ENCODE measurements at regions not wholly inside any gene's neighbourhood (a gene's known extent, or its start where the extent isn't known, plus 50 kb on each side); places are given as distances from the start of the nearest gene placed in this dataset.

DNA sequence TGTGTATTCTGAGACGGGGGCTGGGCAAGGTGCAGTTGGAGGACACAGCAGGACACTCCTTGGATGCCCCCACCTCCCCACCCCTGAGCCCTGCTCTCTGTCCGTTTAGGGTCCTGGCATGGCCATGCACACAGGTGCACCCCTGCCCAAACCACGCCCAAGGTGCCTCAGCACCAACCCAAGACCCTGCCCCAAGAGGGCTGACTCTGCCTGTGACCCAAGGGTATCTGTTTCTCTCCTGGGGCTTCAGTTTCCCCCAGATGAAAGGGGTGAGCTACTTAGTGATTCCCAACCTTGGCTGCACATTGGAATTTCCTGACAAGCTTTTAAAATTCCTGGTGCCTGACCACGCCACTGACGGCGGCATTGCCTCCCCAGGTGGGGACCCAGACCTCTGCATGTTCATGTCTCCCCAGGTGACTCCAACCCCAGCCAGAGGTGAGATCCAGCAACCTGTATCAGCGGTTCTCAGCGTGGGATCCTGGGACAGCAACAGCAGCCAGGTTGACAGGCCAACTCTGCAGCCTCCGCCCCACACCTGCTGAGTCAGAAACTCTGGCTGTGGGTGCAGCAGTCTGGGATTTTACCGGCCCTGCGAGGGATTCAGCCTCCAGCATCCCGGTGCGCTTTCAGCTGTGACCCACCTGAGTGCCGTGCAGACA is 483.4 kb downstream of the NPHP4 start:
- H3K27me3 Mint-ChIP-seq (ENCODE audit: insufficient read depth), result peaks cover 2% of the 10 kb centered on the region
- H3K4me1 Mint-ChIP-seq (ENCODE audit: low read depth), result no peaks in the 10 kb centered on the region
- H3K27ac Mint-ChIP-seq, result no peak overlapping the region
- intact Hi-C loops (cut with micrococcal nuclease), result no loop called here
- no peaks in the 10 kb centered on the region for H3K36me3 Mint-ChIP-seq (ENCODE audit: low read depth)
- no peak overlapping the region for H3K4me3 Mint-ChIP-seq
- no peaks in the 10 kb centered on the region for H3K9me3 Mint-ChIP-seq
- DNase-seq (ENCODE audit: low spot score), result no peak

GRCh38 chr1:5507340-5507739 is 484.9 kb downstream of the NPHP4 start:
- H3K9me3 Mint-ChIP-seq, result no peaks in the 10 kb centered on the region
- peaks cover 2% of the 10 kb centered on the region for H3K27me3 Mint-ChIP-seq (ENCODE audit: insufficient read depth)
- no peak for DNase-seq (ENCODE audit: low spot score)
- H3K4me3 Mint-ChIP-seq, result no peak overlapping the region
- intact Hi-C loops (cut with micrococcal nuclease), result no loop called here
- no peaks in the 10 kb centered on the region for H3K36me3 Mint-ChIP-seq (ENCODE audit: low read depth)
- no peaks in the 10 kb centered on the region for H3K4me1 Mint-ChIP-seq (ENCODE audit: low read depth)
- H3K27ac Mint-ChIP-seq, result no peak overlapping the region

DNA sequence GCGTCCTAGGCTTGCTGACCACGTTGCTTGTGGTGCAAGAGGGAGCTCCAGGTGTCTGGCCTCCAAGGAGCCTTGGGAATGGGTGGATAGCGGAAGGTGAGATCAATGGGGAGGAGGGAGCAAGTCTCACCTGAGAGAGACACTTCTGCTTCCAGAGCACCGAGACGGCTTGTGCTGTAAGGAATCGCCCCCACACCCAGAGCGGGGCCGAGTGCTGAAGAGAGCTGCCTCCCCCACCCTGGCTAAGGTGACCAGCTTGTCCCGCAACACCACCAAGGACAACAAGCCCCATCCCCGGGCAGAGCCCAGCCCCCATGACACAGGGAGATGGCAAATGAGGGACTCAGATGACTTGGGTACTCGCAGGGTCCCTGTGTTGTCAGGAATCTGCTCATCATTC is 485.6 kb downstream of the NPHP4 start:
- H3K27me3 Mint-ChIP-seq (ENCODE audit: insufficient read depth), result peaks cover 2% of the 10 kb centered on the region
- no peaks in the 10 kb centered on the region for H3K4me1 Mint-ChIP-seq (ENCODE audit: low read depth)
- no peak overlapping the region for H3K27ac Mint-ChIP-seq
- DNase-seq (ENCODE audit: low spot score), result no peak
- intact Hi-C loops (cut with micrococcal nuclease), result no loop called here
- H3K9me3 Mint-ChIP-seq, result no peaks in the 10 kb centered on the region
- no peak overlapping the region for H3K4me3 Mint-ChIP-seq
- no peaks in the 10 kb centered on the region for H3K36me3 Mint-ChIP-seq (ENCODE audit: low read depth)

GRCh38 chr1:5505944-5506343 is 486.3 kb downstream of the NPHP4 start:
- intact Hi-C loops (cut with micrococcal nuclease), result no loop called here
- H3K27me3 Mint-ChIP-seq (ENCODE audit: insufficient read depth), result peaks cover 2% of the 10 kb centered on the region
- no peak overlapping the region for H3K27ac Mint-ChIP-seq
- H3K9me3 Mint-ChIP-seq, result no peaks in the 10 kb centered on the region
- DNase-seq (ENCODE audit: low spot score), result no peak
- H3K4me1 Mint-ChIP-seq (ENCODE audit: low read depth), result no peaks in the 10 kb centered on the region
- no peaks in the 10 kb centered on the region for H3K36me3 Mint-ChIP-seq (ENCODE audit: low read depth)
- no peak overlapping the region for H3K4me3 Mint-ChIP-seq

DNA sequence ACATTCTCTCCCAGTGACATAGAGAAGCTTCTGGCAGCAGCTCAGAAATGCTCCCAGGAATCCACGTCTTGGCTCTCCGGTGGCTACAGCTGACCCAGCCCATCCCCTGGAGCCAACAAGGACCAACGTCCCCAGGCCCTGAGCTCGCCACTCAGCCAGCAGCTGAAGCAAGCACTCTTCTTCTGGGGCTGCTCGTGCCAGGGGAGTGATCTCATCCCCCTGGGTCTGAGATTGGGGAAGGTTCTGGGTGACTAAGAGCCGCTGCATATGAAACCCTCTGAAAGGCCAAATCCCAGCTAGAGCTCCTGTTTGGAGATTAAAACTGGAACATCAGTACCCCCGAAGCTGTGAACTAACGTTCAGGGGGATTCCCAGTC is 487.9 kb downstream of the NPHP4 start:
- no peaks in the 10 kb centered on the region for H3K9me3 Mint-ChIP-seq
- H3K4me3 Mint-ChIP-seq, result no peak overlapping the region
- no peaks in the 10 kb centered on the region for H3K4me1 Mint-ChIP-seq (ENCODE audit: low read depth)
- H3K27ac Mint-ChIP-seq, result no peak overlapping the region
- H3K27me3 Mint-ChIP-seq (ENCODE audit: insufficient read depth), result peaks cover 2% of the 10 kb centered on the region
- no peak for DNase-seq (ENCODE audit: low spot score)
- H3K36me3 Mint-ChIP-seq (ENCODE audit: low read depth), result no peaks in the 10 kb centered on the region
- intact Hi-C loops (cut with micrococcal nuclease), result no loop called here

- no peak for DNase-seq (ENCODE audit: low spot score)
- intact Hi-C loops (cut with micrococcal nuclease), result no loop called here
- no peak overlapping the region for H3K27ac Mint-ChIP-seq
- H3K4me1 Mint-ChIP-seq (ENCODE audit: low read depth), result no peaks in the 10 kb centered on the region
- peaks cover 2% of the 10 kb centered on the region for H3K27me3 Mint-ChIP-seq (ENCODE audit: insufficient read depth)
- no peaks in the 10 kb centered on the region for H3K36me3 Mint-ChIP-seq (ENCODE audit: low read depth)
- H3K4me3 Mint-ChIP-seq, result no peak overlapping the region
- no peaks in the 10 kb centered on the region for H3K9me3 Mint-ChIP-seq
Observed at GRCh38 chr1:5503556-5504363, 488.5 kb downstream of the NPHP4 start.

DNA sequence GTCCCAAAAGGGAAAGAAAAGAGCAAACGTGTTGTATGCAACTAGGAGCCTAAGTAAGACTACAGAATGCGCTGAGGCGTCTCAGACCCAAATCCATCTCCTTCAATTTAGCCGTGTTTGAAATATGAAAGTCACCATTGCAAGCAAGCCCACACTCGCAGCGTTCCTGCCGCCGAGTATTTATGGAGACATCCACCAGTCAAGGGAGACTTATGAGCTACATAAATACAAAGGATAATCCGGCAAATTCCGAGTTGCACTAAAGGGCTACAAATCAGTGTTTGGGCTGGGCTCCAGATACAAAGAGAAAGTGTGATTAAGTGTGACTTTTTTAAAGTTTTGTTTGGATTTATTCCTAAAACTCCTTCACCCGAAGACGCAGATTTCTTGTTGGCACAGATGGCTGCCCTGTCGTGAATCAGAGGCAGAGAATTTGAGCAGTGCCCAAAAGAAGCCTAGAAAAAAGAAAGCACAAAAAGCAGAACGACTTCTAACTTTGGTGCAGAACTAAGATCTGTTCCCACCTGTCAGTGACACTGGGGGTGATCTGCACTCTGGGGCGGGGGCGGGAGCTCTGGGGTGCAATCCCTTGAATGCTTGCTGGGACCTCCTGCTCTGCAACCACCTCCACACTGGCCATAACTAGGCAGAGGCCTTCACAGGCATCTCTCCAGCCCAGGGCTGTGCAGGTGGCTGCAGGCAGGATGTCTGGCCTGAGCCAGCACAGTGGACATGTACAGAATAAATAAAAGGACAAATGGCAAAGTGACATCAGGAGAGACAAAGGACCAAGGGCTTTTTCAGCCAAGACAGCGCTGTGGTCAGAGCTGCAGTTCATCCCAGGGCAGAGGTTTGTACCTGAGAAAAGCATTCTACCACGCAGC is 489.7 kb downstream of the NPHP4 start:
- no peaks in the 10 kb centered on the region for H3K9me3 Mint-ChIP-seq
- no peaks in the 10 kb centered on the region for H3K4me1 Mint-ChIP-seq (ENCODE audit: low read depth)
- DNase-seq (ENCODE audit: low spot score), result no peak
- H3K27me3 Mint-ChIP-seq (ENCODE audit: insufficient read depth), result peaks cover 2% of the 10 kb centered on the region
- no peak overlapping the region for H3K4me3 Mint-ChIP-seq
- intact Hi-C loops (cut with micrococcal nuclease), result no loop called here
- no peaks in the 10 kb centered on the region for H3K36me3 Mint-ChIP-seq (ENCODE audit: low read depth)
- H3K27ac Mint-ChIP-seq, result no peak overlapping the region

DNA sequence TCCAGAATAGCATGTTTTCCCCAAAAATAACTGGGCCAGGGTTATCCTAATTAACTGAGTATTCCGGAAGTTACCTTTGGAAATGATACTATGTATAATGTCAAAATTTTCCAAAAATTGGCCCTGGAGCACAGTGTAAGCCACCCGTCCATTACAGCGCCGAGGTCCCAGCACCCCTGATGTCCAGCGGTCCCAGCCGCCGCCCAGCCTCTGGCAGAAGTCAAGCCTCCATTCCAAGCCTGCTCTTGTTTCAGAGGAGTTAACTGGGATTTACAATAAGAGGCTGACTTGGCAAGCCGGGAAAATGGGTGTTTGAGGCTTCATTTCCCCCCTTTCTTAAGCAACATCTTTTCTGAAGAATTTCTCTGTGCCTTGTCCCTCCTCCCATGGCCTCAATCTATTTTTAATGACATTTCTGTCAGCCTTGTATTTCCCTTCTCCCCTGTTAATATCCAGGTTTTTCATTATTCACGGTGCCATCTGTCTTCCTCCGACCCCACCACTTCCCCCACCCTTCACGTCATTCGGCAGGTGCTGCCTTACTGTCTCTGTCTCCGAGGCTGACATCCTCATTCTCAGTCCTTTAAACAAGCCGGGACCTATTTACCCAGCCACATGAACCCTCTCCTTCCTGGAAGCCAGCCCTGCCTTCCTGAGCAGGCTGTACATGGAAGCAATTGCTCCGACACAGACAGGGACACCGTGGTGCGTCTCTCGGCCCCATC is 490.9 kb downstream of the NPHP4 start:
- H3K9me3 Mint-ChIP-seq, result no peaks in the 10 kb centered on the region
- no peaks in the 10 kb centered on the region for H3K36me3 Mint-ChIP-seq (ENCODE audit: low read depth)
- no peaks in the 10 kb centered on the region for H3K27me3 Mint-ChIP-seq (ENCODE audit: insufficient read depth)
- H3K4me3 Mint-ChIP-seq, result no peak overlapping the region
- H3K4me1 Mint-ChIP-seq (ENCODE audit: low read depth), result no peaks in the 10 kb centered on the region
- intact Hi-C loops (cut with micrococcal nuclease), result no loop called here
- no peak for DNase-seq (ENCODE audit: low spot score)
- H3K27ac Mint-ChIP-seq, result no peak overlapping the region

DNA sequence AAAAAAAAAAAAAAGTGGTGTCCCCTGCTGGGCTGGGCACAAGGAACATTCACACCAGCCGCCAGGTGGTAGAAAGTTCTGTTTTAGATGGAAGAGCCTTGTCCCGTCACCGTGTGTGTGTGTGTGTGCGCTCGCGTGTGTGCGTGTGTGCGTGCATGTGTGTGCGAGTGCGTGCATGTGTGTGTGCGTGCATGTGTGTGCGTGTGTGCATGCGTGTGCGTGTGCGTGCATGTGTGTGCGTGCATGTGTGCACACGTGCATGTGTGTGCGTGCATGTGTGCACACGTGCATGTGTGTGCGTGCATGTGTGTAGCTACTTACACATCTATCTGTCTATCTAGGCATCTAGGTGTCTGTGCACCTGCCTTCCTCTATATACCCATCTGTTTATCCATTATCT is 491.7 kb downstream of the NPHP4 start:
- intact Hi-C loops (cut with micrococcal nuclease), result no loop called here
- Mint-ChIP-seq H3K9me3 (no peaks in the 10 kb centered on the region), H3K4me3 (no peak overlapping the region), H3K27me3 (ENCODE audit: insufficient read depth) (no peaks in the 10 kb centered on the region), H3K4me1 (ENCODE audit: low read depth) (no peaks in the 10 kb centered on the region), H3K36me3 (ENCODE audit: low read depth) (no peaks in the 10 kb centered on the region), H3K27ac (no peak overlapping the region)
- DNase-seq (ENCODE audit: low spot score), result no peak

GRCh38 chr1:5497503-5497902 is 494.7 kb downstream of the NPHP4 start:
- no peak overlapping the region for H3K27ac Mint-ChIP-seq
- H3K4me3 Mint-ChIP-seq, result no peak overlapping the region
- H3K36me3 Mint-ChIP-seq (ENCODE audit: low read depth), result no peaks in the 10 kb centered on the region

GRCh38 chr1:5495596-5496410 is 496.4 kb downstream of the NPHP4 start:
- H3K4me3 Mint-ChIP-seq, result no peak overlapping the region
- H3K4me1 Mint-ChIP-seq (ENCODE audit: low read depth), result no peaks in the 10 kb centered on the region
- H3K27me3 Mint-ChIP-seq (ENCODE audit: insufficient read depth), result no peaks in the 10 kb centered on the region
- H3K9me3 Mint-ChIP-seq, result no peaks in the 10 kb centered on the region
- intact Hi-C loops (cut with micrococcal nuclease), result no loop called here
- no peak overlapping the region for H3K27ac Mint-ChIP-seq
- no peaks in the 10 kb centered on the region for H3K36me3 Mint-ChIP-seq (ENCODE audit: low read depth)
- no peak for DNase-seq (ENCODE audit: low spot score)

More at GRCh38 chr1:5497503-5497902, 494.7 kb downstream of the NPHP4 start:
- no peaks in the 10 kb centered on the region for H3K4me1 Mint-ChIP-seq (ENCODE audit: low read depth)
- H3K9me3 Mint-ChIP-seq, result no peaks in the 10 kb centered on the region
- no peak for DNase-seq (ENCODE audit: low spot score)
- no peaks in the 10 kb centered on the region for H3K27me3 Mint-ChIP-seq (ENCODE audit: insufficient read depth)
- intact Hi-C loops (cut with micrococcal nuclease), result no loop called here

GRCh38 chr1:5494518-5494917 is 497.7 kb downstream of the NPHP4 start:
- Mint-ChIP-seq H3K36me3 (ENCODE audit: low read depth) (no peaks in the 10 kb centered on the region), H3K9me3 (no peaks in the 10 kb centered on the region), H3K27ac (no peak overlapping the region), H3K4me1 (ENCODE audit: low read depth) (no peaks in the 10 kb centered on the region), H3K4me3 (no peak overlapping the region), H3K27me3 (ENCODE audit: insufficient read depth) (no peaks in the 10 kb centered on the region)
- intact Hi-C loops (cut with micrococcal nuclease), result no loop called here
- DNase-seq (ENCODE audit: low spot score), result no peak
